ENCODE measurements at regions not wholly inside any gene's neighbourhood (a gene's known extent, or its start where the extent isn't known, plus 50 kb on each side); places are given as distances from the start of the nearest gene placed in this dataset.

DNA sequence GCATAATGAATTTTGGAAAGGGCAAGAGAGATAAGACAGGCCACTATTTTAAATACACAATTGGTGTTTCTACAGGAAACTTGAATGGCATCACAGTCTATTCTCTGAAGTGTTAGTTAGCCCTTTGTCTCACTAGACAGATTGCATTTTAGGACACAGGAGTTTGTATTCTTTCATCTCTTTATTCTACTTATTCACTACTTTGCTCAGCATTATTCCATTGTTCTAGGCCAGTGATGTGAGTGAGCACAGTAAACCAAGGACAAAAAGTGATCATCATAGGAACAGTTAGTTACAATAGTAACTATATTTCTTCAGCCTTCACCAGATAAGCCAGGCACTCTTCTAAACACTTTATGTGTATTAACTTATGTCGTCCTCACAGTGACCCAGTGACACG is 150.2 kb upstream of the SLCO3A1 start:
- TF ChIP-seq, protein P1, sequence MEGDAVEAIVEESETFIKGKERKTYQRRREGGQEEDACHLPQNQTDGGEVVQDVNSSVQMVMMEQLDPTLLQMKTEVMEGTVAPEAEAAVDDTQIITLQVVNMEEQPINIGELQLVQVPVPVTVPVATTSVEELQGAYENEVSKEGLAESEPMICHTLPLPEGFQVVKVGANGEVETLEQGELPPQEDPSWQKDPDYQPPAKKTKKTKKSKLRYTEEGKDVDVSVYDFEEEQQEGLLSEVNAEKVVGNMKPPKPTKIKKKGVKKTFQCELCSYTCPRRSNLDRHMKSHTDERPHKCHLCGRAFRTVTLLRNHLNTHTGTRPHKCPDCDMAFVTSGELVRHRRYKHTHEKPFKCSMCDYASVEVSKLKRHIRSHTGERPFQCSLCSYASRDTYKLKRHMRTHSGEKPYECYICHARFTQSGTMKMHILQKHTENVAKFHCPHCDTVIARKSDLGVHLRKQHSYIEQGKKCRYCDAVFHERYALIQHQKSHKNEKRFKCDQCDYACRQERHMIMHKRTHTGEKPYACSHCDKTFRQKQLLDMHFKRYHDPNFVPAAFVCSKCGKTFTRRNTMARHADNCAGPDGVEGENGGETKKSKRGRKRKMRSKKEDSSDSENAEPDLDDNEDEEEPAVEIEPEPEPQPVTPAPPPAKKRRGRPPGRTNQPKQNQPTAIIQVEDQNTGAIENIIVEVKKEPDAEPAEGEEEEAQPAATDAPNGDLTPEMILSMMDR (IDR thresholded peaks at IDR 0.05; ENCODE audit: poor library complexity), result no peak
- no peak for TF ChIP-seq EZH2 (IDR thresholded peaks at IDR 0.05; ENCODE audit: borderline replicate concordance)

Measured in hepatocyte (in vitro differentiated cells).